A549 (cell line): ENCODE measurements at regions not wholly inside any gene's neighbourhood (a gene's known extent, or its start where the extent isn't known, plus 50 kb on each side); places are given as distances from the start of the nearest gene placed in this dataset.

Source experiments
- ATAC-seq, 2 experiments: fragments of 200-7000 bp in 1 of 2; fragments of >200 bp in 1 of 2; cut with Nextera tagmentation in 1 of 2; cut with Tn5 transposase in 1 of 2; 3 replicates each; pipeline versions ENCODE4 v1.8.0 to v1.9.1; 2018 to 2020; ENCODE audit warnings: mild to moderate bottlenecking in 1 of 2, moderate library complexity in 1 of 2
- CTCF ChIA-PET: fragments of 300-600 bp; sonication (Branson Sonifier 250); formaldehyde crosslinking; extraction: SDS; loops from one replicate; lab custom pipeline; 2021; ENCODE audit warnings: antibody characterized with exemption, inconsistent platforms; lab: Yijun Ruan, JAX
- POLR2A ChIA-PET: fragments of 350-600 bp; formaldehyde crosslinking; extraction: SDS; loops from one replicate; lab custom pipeline; 2021; ENCODE audit warnings: antibody characterized with exemption, inconsistent platforms; lab: Yijun Ruan, JAX
- DNase-seq, 2 experiments: peaks; one replicate each; pipeline versions ENCODE4 v3.0.0 to v3.0.0-alpha.2; 2011 to 2016; ENCODE audit warnings: low read depth in 1 of 2, low spot score in 1 of 2
- FAIRE-seq: peaks from 2 replicates; lab custom pipeline; 2011; peaks lifted over from hg19 to GRCh38; lab: Jason Lieb, UNC
- H3K27ac ChIP-seq, 2 experiments: fragments of >200 bp; sonication (Bioruptor Twin); formaldehyde crosslinking; 3 replicates each; pipeline ENCODE4 v1.5.1; 2016 to 2017
- H3K4me1 ChIP-seq: fragments of >200 bp; sonication (Bioruptor Twin); formaldehyde crosslinking; 3 replicates; pipeline ENCODE4 v1.6.1; 2016
- H3K4me2 ChIP-seq: fragments of >200 bp; sonication (Bioruptor Twin); formaldehyde crosslinking; 3 replicates; pipeline ENCODE4 v1.6.1; 2016
- H3K4me3 ChIP-seq: fragments of >200 bp; sonication (Bioruptor Twin); formaldehyde crosslinking; 3 replicates; pipeline ENCODE4 v1.5.1; 2016
- H3K9me3 ChIP-seq: fragments of >200 bp; sonication (Bioruptor Twin); formaldehyde crosslinking; 3 replicates; pipeline ENCODE4 v1.6.1; 2016
- ATOH8 ChIP-seq: fragments of 250-450 bp; sonication (Bioruptor Pico); IDR thresholded peaks from 2 replicates; pipeline ENCODE4 v1.5.0; 2020; ENCODE audit warnings: low read depth, mild to moderate bottlenecking, moderate library complexity
- BCL3 ChIP-seq: fragments of >200 bp; sonication (Bioruptor Twin); formaldehyde crosslinking; IDR thresholded peaks from 3 replicates; pipeline ENCODE4 v1.6.1; 2016
- CBX2 ChIP-seq: fragments of 200-600 bp; sonication (generic); IDR thresholded peaks from 2 replicates; pipeline ENCODE4 v1.6.1; 2016; ENCODE audit warnings: low read depth, mild to moderate bottlenecking, borderline replicate concordance
- CBX8 ChIP-seq: fragments of 200-600 bp; sonication (generic); IDR thresholded peaks from 2 replicates; pipeline ENCODE4 v1.6.1; 2016
- CEBPB ChIP-seq, 2 experiments: fragments of >200 bp in 1 of 2; sonication (Bioruptor Twin) in 1 of 2; formaldehyde crosslinking in 1 of 2; IDR thresholded peaks; 2 replicates each; pipeline ENCODE4 v1.6.1; 2012 to 2016
- E2F6 ChIP-seq: IDR thresholded peaks from 2 replicates; pipeline ENCODE4 v1.6.1; 2012; ENCODE audit warnings: low read depth, borderline replicate concordance
- EHMT2 ChIP-seq: fragments of 200-600 bp; sonication (generic); IDR thresholded peaks from 2 replicates; pipeline ENCODE4 v1.6.1; 2016; ENCODE audit warnings: antibody characterized with exemption, low read depth, mild to moderate bottlenecking, moderate library complexity
- ESRRA ChIP-seq: fragments of 150-350 bp; IDR thresholded peaks from 2 replicates; pipeline ENCODE4 v1.6.1; 2014; ENCODE audit warnings: mild to moderate bottlenecking, low read length, borderline replicate concordance
- FOSB ChIP-seq: fragments of 250-450 bp; sonication (Bioruptor Pico); IDR thresholded peaks from 2 replicates; pipeline ENCODE4 v1.5.0; 2020; ENCODE audit warnings: mild to moderate bottlenecking, moderate library complexity
- FOXS1 ChIP-seq: fragments of 250-450 bp; sonication (Bioruptor Pico); IDR thresholded peaks from 2 replicates; pipeline ENCODE4 v1.5.0; 2020; ENCODE audit warnings: mild to moderate bottlenecking, moderate library complexity
- HDAC2 ChIP-seq: fragments of 200-600 bp; sonication (generic); IDR thresholded peaks from 2 replicates; pipeline ENCODE4 v1.6.1; 2016
- HOXA7 ChIP-seq: fragments of 250-450 bp; sonication (Bioruptor Pico); IDR thresholded peaks from 2 replicates; pipeline ENCODE4 v1.5.0; 2020; ENCODE audit warnings: mild to moderate bottlenecking, moderate library complexity
- HOXB13 ChIP-seq: fragments of 250-450 bp; sonication (Bioruptor Pico); IDR thresholded peaks from 2 replicates; pipeline ENCODE4 v1.5.0; 2020; ENCODE audit warnings: low read depth, mild to moderate bottlenecking, moderate library complexity
- HOXB5 ChIP-seq: fragments of 250-450 bp; sonication (Bioruptor Pico); IDR thresholded peaks from 2 replicates; pipeline ENCODE4 v1.5.0; 2020; ENCODE audit warnings: mild to moderate bottlenecking, moderate library complexity
- KDM5A ChIP-seq: fragments of 200-600 bp; sonication (generic); IDR thresholded peaks from 2 replicates; pipeline ENCODE4 v1.6.1; 2016; ENCODE audit warnings: antibody characterized with exemption, mild to moderate bottlenecking
- MAFK ChIP-seq: fragments of 450-650 bp; IDR thresholded peaks from 2 replicates; pipeline ENCODE4 v1.6.1; 2014; ENCODE audit not compliant: partially characterized antibody
- MAX ChIP-seq: IDR thresholded peaks from 2 replicates; pipeline ENCODE4 v1.6.1; 2012
- NFE2L2 ChIP-seq: fragments of 150-350 bp; conservative IDR thresholded peaks from 2 replicates; pipeline ENCODE4 v1.6.1; 2014; ENCODE audit warnings: low read length
- NR3C1 ChIP-seq: fragments of >200 bp; sonication (Bioruptor Twin); formaldehyde crosslinking; IDR thresholded peaks from 3 replicates; pipeline ENCODE4 v1.6.1; 2017
- POLR2A ChIP-seq: IDR thresholded peaks from 2 replicates; pipeline ENCODE4 v1.6.1; 2012; ENCODE audit warnings: mild to moderate bottlenecking, low read length
- RAD21 ChIP-seq, 2 experiments: fragments of >200 bp in 1 of 2; sonication (Bioruptor Twin) in 1 of 2; formaldehyde crosslinking in 1 of 2; IDR thresholded peaks in 1 of 2; conservative IDR thresholded peaks in 1 of 2; 2 replicates in 1 of 2; 3 replicates in 1 of 2; pipeline ENCODE4 v1.6.1; 2012 to 2018; ENCODE audit warnings: inconsistent platforms in 1 of 2
- REST ChIP-seq: fragments of 200-600 bp; sonication (generic); IDR thresholded peaks from 2 replicates; pipeline ENCODE4 v1.6.1; 2016; ENCODE audit warnings: antibody characterized with exemption, mild to moderate bottlenecking, moderate library complexity
- RFX5 ChIP-seq: fragments of 450-650 bp; IDR thresholded peaks from 2 replicates; pipeline ENCODE4 v1.7.1; 2014; ENCODE audit warnings: antibody characterized with exemption, mild to moderate bottlenecking, moderate library complexity
- RNF2 ChIP-seq: fragments of 200-600 bp; sonication (generic); IDR thresholded peaks from 2 replicates; pipeline ENCODE4 v1.6.1; 2016; ENCODE audit warnings: low read depth, mild to moderate bottlenecking, antibody characterized with exemption, moderate library complexity, borderline replicate concordance
- SREBF2 ChIP-seq: fragments of 450-650 bp; IDR thresholded peaks from 2 replicates; pipeline ENCODE4 v1.6.1; 2014; ENCODE audit warnings: mild to moderate bottlenecking, moderate library complexity
- TP53 ChIP-seq: fragments of 250-450 bp; sonication (Bioruptor Pico); IDR thresholded peaks from 2 replicates; pipeline ENCODE4 v1.5.0; 2021; ENCODE audit warnings: mild to moderate bottlenecking, moderate library complexity
- ZC3H11A ChIP-seq: fragments of 450-650 bp; IDR thresholded peaks from 2 replicates; pipeline ENCODE4 v1.6.1; 2014; ENCODE audit warnings: antibody characterized with exemption, mild to moderate bottlenecking
- ZNF302 ChIP-seq: fragments of 250-450 bp; sonication (Bioruptor Pico); IDR thresholded peaks from 2 replicates; pipeline ENCODE4 v1.9.0; 2021; ENCODE audit warnings: inconsistent platforms, mild to moderate bottlenecking, moderate library complexity
- WGBS: methylation state at CpG from one replicate; pipeline ENCODE4 v1.1.6; 2017; ENCODE audit errors: missing lambda C conversion rate; 5-methylcytosine and 5-hydroxymethylcytosine counted together

- DNase-seq (no peak), FAIRE-seq (no peak), ATAC-seq (no peak)
- ChIA-PET CTCF (no interaction called here), POLR2A (no interaction called here)
- H3K9me3 ChIP-seq, result no peaks in the 10 kb centered on the region
- H3K4me1 ChIP-seq, result no peaks in the 10 kb centered on the region
- TF ChIP-seq ZNF302 (CRISPR knock-in tag), result no peak
- TF ChIP-seq CEBPB (IDR thresholded peaks at IDR 0.05), result no peak
- TF ChIP-seq RNF2, result no peak
- TF ChIP-seq HOXB13 (CRISPR knock-in tag), result no peak
- TF ChIP-seq ESRRA, result no peak
- no peak for TF ChIP-seq NR3C1
- TF ChIP-seq ATOH8 (CRISPR knock-in tag), result no peak
- TF ChIP-seq CBX8, result no peak
- no peak for TF ChIP-seq SREBF2
- no peak for TF ChIP-seq POLR2A
- TF ChIP-seq FOSB, result no peak
- TF ChIP-seq BCL3, result no peak
- no peak for TF ChIP-seq MAX
- no peak for TF ChIP-seq REST
- no peak for TF ChIP-seq HDAC2
- no peak for TF ChIP-seq TP53 (CRISPR knock-in tag)
- no peak for TF ChIP-seq HOXA7 (CRISPR knock-in tag)
- no peak for TF ChIP-seq RAD21 (conservative IDR thresholded peaks at IDR 0.05 in 1 of 2, IDR thresholded peaks at IDR 0.05 in 1 of 2)
- WGBS, result 95% methylated on average over 1 of the region's 1 CpG
- no peak overlapping the region for H3K4me2 ChIP-seq
- H3K27ac ChIP-seq, result no peak overlapping the region
- no peak overlapping the region for H3K4me3 ChIP-seq
These were observed 114.5 kb downstream of the SUCNR1 start for GRCh38 chr3:151987893-151988292.

GRCh38 chr3:151989621-151990020 is 116.2 kb downstream of the SUCNR1 start:
- ATAC-seq, result no peak
- Histone ChIP-seq H3K27ac (no peak overlapping the region), H3K4me3 (no peak overlapping the region), H3K4me2 (no peak overlapping the region), H3K9me3 (no peaks in the 10 kb centered on the region), H3K4me1 (no peaks in the 10 kb centered on the region)
- ChIA-PET POLR2A (no interaction called here), CTCF (no interaction called here)
- TF ChIP-seq CBX2, result no peak
- no peak for TF ChIP-seq REST
- no peak for TF ChIP-seq HOXA7 (CRISPR knock-in tag)
- no peak for TF ChIP-seq EHMT2
- no peak for TF ChIP-seq TP53 (CRISPR knock-in tag)
- TF ChIP-seq NFE2L2, result no peak
- no peak for TF ChIP-seq HOXB5 (CRISPR knock-in tag)
- no peak for TF ChIP-seq ZNF302 (CRISPR knock-in tag)
- TF ChIP-seq NR3C1, result no peak
- no peak for TF ChIP-seq KDM5A
- no peak for TF ChIP-seq E2F6
- TF ChIP-seq MAX, result no peak
- TF ChIP-seq ZC3H11A, result no peak
- TF ChIP-seq RFX5, result no peak
- TF ChIP-seq FOXS1 (CRISPR knock-in tag), result no peak
- no peak for TF ChIP-seq MAFK
- no peak for TF ChIP-seq POLR2A
- no peak for DNase-seq
- FAIRE-seq, result no peak
